RWPE1 (cell line): ENCODE measurements at regions not wholly inside any gene's neighbourhood (a gene's known extent, or its start where the extent isn't known, plus 50 kb on each side); places are given as distances from the start of the nearest gene placed in this dataset.
A peak's percentile ranks its signal among the peaks of the same experiment; 100 is the strongest.

Experiments used
- CTCF ChIA-PET: fragments of 350-600 bp; sonication (Branson Sonifier 250); formaldehyde crosslinking; extraction: SDS; loops from one replicate; lab custom pipeline; 2021; lab: Yijun Ruan, JAX
- POLR2A ChIA-PET: fragments of 400-600 bp; formaldehyde crosslinking; extraction: SDS; loops from one replicate; lab custom pipeline; 2020; ENCODE audit warnings: antibody characterized with exemption; ENCODE audit not compliant: low non-redundant PET; lab: Yijun Ruan, JAX
- DNase-seq: peaks from one replicate; pipeline ENCODE4 v3.0.0; 2012; ENCODE audit warnings: low spot score
- H3K27ac ChIP-seq: fragments of 450-650 bp; 2 replicates; pipeline ENCODE4 v1.5.1; 2017
- TF ChIP-seq, protein P1 (sequence below): fragments of 450-650 bp; conservative IDR thresholded peaks from 2 replicates; pipeline ENCODE4 v1.5.1; 2017; ENCODE audit warnings: low read depth, mild to moderate bottlenecking

- ChIA-PET POLR2A (no interaction called here), CTCF (no interaction called here)
- no peak overlapping the region for H3K27ac ChIP-seq
- TF ChIP-seq, protein P1, sequence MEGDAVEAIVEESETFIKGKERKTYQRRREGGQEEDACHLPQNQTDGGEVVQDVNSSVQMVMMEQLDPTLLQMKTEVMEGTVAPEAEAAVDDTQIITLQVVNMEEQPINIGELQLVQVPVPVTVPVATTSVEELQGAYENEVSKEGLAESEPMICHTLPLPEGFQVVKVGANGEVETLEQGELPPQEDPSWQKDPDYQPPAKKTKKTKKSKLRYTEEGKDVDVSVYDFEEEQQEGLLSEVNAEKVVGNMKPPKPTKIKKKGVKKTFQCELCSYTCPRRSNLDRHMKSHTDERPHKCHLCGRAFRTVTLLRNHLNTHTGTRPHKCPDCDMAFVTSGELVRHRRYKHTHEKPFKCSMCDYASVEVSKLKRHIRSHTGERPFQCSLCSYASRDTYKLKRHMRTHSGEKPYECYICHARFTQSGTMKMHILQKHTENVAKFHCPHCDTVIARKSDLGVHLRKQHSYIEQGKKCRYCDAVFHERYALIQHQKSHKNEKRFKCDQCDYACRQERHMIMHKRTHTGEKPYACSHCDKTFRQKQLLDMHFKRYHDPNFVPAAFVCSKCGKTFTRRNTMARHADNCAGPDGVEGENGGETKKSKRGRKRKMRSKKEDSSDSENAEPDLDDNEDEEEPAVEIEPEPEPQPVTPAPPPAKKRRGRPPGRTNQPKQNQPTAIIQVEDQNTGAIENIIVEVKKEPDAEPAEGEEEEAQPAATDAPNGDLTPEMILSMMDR = peak; percentile 14; the same call in 1 of the 2 replicates
- peak; percentile 3 for DNase-seq
Observed at GRCh38 chr14:26730929-26731618, 133.2 kb upstream of the NOVA1 start.

GRCh38 chr14:26735811-26736210 is 138.0 kb upstream of the NOVA1 start:
- no peak overlapping the region for H3K27ac ChIP-seq
- TF ChIP-seq, protein P1 = no peak
- no peak for DNase-seq
- ChIA-PET POLR2A (no interaction called here), CTCF (no interaction called here)

GRCh38 chr14:26738571-26738970 is 140.7 kb upstream of the NOVA1 start:
- H3K27ac ChIP-seq = no peak overlapping the region
- ChIA-PET CTCF (no interaction called here), POLR2A (no interaction called here)
- TF ChIP-seq, protein P1 = no peak
- no peak for DNase-seq

DNA sequence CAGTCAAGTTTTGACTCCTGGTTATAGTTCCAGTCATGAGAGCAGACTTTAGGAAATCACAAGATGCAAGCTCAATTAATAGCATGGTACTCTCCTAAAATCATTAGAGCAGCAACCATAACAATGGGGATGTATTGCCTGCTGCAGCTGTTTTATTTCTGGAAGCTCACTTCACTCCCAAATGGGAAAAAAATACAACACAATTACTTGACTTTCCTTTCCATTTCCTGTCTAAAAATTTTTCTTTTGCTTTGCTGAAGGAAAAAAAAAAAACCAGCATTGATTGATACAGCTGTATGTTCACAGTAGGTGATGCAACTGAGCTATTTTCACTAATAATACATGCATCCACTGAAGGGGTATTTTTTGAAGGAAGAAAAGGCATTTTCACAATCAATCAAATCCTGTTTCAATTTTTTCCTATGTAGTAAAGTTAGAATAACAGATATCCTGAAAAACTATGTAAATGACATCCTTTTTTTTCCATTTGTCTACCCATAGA is 143.9 kb upstream of the NOVA1 start:
- CTCF ChIA-PET = no interaction called here

GRCh38 chr14:26743284-26743683 is 145.5 kb upstream of the NOVA1 start:
- ChIA-PET CTCF (interaction anchor here (0.5 kb wide), 1 partner anchor 85 kb away, joined by 3 read pairs; no protein-coding TSS in a partner anchor), POLR2A (no interaction called here)
- no peak for DNase-seq
- TF ChIP-seq, protein P1 = no peak
- no peak overlapping the region for H3K27ac ChIP-seq

More for the DNA sequence above, 143.9 kb upstream of the NOVA1 start:
- TF ChIP-seq, protein P1 = no peak
- no peak overlapping the region for H3K27ac ChIP-seq
- POLR2A ChIA-PET = no interaction called here
- DNase-seq = no peak

DNA sequence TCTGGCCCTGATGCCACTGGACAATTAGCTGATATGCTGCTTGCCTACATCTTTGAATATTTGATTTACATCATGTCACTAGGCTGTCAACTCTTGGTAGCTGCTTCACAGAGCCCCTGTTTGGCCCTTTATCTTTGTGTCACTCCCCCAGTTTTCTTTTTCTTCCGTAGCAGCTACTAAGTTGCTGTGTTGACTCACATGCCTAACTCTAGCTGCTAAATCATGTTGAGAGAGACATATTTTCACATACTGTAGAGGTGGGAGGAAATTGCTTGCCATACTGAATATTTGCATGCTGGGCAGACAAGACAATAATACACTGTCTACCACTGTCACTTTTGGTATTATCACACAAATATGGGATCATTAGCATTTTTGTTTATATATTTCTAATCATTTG is 147.1 kb upstream of the NOVA1 start:
- CTCF ChIA-PET = no interaction called here
- POLR2A ChIA-PET = no interaction called here
- TF ChIP-seq, protein P1 = no peak
- H3K27ac ChIP-seq = no peak overlapping the region
- DNase-seq = no peak
